ENCODE measurements at regions not wholly inside any gene's neighbourhood (a gene's known extent, or its start where the extent isn't known, plus 50 kb on each side); places are given as distances from the start of the nearest gene placed in this dataset.
A peak's percentile ranks its signal among the peaks of the same experiment; 100 is the strongest.

DNA sequence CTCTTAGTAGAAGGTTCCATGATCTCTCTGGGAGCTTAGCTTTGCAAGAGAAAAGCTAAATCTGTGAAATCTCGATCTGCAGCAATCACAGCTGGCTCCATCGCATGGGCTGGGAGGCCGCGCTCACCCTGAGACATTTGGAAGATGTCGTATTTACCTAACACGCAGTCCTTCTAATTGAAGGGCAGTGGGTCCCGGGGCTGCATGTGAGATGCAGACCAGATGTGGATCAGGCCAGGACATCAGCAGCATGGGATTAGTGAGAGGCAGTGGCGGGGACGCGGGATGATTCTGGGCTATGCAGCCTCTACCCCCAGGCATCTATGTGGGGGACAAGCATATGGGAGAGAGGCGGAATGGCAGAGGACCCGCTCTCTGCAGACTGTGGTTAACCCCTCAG, 312.4 kb upstream of the RTL1 start:
- DNase-seq = peak; percentile 73

DNA sequence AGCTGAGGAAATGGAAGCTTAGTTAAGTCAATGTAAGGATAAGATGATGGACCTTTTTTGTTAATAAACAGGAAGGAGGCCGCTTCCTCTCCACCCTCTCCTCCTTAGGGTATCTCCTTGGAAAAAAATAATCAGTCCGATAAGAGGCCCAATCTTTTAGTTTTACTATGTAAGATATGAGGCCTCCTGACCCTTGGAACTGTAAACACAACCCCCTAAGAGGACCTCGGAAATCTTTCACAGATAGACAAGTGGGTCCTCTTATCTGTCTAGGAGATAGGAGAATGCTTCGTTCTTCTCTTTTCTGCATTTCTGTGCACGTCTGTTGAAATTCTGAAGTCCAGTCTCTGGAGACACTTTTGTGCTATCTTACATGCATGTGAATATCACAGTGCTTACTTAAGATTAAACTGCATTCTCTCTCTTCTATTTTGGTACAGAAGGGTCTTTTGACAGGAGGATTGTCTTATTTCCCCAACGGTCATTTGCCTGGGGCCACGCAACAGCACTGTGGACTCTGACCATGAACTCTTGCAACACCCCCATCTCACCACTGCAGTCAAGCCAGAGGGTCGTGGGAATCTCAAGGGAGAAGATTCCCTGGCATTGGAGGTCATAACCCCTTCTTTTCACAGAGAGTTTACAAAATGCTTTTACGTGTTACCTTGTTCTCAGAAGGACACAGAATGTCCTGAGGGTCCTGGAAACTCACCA, 313.0 kb upstream of the RTL1 start:
- no peak for DNase-seq

DNA sequence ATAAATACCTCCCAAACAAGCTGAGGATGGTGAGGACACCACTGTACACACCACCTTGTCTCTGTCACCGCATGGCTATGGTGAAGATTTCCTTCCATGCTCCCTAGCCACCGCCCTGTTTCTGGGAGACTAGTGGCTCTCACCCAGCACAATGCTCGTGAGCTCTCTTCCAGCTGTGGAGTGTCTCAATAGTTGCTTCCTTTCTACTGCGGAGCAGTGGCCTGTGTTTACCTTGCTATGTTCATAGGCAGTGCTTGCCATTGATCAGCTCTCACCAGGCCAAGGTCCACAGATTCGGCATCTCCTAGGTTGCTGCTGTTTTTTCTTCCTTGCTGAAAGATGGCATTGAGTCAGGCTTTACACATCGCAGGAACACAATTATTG, 313.6 kb upstream of the RTL1 start:
- DNase-seq = no peak

DNA sequence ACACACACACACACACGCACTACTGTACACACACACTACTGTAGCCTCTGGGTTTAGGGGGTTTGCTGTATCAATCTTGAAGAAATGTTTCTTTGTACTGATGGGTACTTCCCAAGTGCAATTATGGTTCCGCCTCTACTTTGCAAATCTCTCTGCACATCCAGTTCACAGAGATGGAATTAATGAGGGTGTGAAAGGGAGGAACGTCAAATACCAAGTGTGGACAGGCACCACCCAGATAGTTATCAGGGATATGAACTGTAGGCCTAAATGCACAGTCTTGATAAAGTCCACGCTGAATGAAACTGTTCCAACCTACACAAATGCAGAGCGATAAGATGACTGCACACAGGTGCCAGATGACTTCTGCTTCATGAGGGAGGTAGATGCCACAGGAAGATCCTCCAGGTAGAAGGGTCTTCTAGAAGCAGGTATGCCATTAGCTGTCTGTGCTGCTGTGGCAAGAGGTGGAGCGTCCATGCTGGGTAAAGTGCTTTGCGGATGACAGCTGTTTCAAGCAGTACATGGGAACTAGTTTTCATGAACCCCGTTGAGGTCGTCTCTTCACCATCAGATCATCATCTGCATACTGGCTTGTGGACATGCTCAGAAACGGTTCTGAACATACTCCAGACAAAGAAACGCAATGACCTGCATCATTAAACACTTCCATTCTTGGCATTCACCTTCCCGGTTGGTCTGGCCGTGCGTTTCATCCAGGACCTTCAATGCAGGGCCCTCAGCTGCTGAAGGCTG, 314.3 kb upstream of the RTL1 start:
- no peak for DNase-seq

DNA sequence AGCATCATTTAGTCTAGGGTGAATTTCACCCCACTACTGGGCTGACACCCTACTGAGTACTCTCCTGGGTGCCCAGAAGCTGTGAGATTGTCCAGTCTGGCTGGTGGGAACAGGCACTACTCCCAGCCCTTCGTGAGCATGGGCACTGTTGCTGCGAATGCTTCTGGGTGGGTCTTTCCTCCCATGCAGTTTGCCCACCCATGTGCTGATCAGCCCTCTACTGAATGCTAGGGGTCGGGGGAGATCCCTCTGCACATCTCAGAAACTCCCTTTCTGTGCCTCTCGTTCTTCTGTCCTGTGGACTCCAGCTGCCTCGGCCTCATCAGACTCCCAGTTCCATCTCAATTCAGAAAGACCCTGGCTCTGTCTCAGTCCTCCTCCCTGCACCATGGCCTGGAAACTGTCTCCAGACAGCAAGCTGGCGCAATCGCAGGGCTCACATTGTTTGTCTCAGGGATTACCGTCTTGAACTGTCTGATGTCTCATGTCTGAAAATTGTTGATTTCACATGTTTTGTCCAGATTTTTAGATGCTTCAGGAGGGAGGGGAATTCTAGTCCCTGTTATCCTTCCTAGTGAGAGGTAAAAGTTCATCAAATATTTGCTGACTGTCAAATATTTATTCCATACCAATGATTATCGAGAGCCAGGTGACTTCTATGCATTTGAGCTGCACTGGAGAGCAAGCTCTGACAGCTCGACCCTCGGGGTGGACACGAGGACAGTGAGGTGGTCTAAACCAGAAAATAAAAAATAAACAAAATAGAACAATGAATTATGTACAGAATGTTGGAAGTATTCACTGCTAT, 316.6 kb upstream of the RTL1 start:
- peak; percentile 69 for DNase-seq

DNA sequence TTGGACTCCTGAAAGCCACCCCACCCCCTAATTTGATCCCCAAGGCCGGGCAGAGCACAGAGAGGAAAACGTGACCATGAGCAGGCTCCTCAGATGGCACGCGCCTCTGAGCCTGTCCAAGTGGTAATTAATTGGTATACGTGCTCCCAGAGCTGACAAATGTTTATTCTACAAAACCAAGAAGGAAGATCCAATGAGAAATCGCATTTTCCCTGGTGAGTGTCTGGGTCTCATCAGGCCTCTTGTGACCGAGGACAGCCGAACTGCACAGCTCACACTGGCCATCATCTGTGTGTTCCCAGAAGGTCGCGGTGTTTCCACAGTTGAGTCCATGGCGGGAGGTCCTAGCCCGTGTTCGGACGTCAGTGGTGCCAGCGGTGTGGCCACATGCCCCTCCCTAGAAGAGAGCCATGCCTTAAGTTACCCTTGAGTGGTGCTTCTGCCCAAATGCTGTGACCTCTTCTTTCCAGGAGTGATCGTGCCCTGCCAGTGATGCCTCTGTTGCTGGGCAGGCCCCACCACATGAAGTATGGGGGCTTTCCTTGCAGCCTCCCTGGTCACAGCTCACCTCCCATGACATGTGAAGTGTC, 317.5 kb upstream of the RTL1 start:
- DNase-seq = no peak

DNA sequence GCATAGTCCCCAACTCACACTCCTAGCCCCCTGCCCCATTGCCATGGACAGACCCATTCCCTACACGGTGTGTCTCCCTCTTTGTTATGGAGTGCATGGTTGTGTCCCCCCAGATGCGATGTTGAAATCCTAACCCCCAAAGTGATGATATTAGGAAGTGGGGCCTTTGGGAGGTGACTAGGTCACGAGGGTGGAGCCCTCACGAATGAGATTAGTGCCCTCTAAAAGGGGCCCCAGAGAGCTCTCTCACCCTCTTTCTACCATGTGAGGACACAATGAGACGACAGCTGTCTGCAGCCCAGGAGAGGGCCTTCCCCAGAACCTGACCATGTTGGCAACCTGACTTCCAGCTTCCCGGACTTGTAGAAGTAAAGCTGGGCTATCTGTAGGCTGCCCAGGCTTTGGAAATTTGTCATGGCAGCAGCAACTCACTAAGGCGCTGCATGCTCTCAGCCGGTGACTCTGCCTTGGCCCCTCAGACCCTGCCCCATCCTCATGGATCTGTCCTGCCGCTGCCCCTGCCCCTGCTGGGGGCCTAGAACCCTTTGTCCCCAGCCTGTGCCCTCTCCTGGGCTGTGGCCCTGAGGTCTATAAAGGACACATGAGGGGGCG, 318.1 kb upstream of the RTL1 start:
- no peak for DNase-seq

DNA sequence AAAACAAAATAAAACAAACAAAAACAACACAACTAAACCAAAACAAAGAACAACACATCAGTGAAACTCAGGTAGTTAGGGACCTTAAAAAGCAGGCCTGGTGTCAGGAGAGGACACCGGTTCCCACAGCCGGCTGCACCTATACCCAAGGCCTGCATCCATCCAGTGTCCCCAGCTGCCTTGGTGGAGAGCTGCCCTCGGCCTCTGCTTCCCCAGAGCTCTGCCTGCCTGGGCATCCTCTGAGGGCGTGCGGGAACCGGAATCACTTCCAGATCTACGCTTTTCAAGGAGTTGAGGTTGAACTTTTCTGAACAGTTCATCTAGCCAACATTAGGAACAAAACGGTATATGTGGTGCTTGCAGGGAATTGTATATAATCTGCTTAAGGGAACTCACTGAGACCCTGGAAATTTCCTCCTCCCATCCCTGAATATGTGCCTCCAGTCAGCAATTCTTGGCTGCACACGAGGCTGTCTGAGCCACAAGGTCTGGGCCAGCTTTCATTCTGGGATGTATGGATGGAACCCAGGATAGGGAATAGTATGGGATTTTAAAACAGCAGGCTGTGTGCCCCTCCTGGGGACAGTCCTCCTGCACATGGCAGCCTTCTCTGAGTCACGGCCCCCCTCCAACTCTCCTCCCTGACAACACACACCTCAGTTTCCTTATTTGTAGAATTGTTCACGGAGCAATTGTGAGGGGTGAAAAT, 319.0 kb upstream of the RTL1 start:
- no peak for DNase-seq

DNA sequence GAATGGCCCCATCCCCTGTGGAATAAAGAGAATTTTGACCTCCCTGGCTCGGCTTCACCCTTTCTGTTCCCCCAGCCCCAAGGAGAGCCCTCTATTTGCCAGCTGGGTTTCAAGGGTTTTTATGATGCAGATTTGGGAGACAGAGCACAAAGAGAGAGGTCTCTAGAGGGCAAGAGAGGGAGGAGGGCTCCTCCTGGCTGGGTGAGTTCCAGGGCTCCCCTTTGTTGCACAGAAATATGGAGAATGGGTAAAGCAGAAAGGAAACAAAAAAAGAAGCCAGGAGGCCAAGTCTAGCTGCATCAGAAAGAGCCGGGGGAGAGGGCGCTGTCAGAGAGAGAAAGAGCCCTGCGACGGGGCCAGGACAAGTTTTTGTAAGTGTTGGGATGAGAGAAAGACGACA, 319.6 kb upstream of the RTL1 start:
- no peak for DNase-seq

DNA sequence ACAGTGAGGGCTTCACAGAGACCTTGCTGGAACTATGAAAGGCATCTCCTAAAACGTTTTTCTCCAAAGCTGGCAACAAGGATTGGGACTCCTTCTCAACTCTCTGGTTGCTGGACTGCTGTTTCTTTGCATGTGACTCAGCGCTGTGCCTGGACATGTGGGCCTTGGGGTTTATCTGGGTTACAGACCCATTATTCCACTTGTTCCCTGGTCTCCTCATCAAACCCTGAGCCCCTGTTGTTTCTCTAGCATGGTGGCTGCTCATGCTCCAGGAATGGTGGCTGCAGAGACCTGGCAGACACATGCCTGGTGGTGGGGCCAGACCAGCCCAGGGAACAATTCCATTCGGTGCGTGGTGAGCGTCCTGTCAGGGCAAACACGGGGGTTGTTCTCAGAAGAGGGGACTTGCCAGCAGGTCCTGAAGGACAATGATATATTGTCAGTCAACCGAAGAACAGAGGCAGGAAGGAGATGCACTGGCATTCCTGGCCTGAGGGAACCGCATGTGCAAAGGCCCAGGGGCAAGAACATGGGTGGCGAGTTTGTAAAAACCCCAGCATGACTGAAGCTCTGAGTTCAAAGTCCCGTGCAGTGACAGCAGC, 320.1 kb upstream of the RTL1 start:
- no peak for DNase-seq

DNA sequence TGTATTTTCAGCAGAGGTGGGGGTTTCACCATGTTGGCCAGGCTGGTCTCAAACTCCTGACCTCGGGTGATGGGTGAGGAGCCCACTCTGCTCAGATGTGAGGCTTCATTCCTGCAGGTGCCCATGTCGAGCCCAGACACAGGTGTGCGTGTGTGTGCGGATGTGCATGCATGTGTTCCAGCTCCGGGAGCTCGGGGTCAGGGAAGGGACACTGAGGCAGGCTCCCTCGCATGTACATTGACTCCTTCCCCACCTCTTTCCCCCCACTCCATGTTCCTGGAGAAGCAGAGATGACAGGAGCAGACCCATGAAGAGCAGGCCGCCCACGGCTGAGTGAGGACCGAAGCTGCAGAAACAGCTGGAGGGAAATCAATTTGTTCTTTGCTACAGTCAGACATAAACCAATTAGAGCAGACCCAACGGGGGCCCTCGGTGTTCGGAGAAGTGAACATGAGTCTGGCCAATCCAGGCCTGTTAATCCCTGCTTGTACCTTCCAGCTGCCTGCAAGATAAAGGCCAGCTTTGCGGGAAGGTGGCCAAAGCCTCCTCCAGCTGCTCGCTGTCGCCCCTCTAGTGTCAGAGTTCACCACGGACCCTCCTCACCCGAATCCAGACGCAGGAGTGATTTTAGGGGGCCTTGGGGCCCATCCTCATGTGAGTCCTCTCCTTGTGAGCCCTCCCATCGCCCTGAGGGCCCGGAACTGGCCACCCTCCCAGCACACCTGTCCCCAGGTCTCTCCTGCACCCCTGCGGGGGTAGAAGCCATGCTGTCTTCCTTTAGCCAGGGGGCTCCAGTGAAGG, 321.0 kb upstream of the RTL1 start:
- peak; percentile 96 for DNase-seq

DNA sequence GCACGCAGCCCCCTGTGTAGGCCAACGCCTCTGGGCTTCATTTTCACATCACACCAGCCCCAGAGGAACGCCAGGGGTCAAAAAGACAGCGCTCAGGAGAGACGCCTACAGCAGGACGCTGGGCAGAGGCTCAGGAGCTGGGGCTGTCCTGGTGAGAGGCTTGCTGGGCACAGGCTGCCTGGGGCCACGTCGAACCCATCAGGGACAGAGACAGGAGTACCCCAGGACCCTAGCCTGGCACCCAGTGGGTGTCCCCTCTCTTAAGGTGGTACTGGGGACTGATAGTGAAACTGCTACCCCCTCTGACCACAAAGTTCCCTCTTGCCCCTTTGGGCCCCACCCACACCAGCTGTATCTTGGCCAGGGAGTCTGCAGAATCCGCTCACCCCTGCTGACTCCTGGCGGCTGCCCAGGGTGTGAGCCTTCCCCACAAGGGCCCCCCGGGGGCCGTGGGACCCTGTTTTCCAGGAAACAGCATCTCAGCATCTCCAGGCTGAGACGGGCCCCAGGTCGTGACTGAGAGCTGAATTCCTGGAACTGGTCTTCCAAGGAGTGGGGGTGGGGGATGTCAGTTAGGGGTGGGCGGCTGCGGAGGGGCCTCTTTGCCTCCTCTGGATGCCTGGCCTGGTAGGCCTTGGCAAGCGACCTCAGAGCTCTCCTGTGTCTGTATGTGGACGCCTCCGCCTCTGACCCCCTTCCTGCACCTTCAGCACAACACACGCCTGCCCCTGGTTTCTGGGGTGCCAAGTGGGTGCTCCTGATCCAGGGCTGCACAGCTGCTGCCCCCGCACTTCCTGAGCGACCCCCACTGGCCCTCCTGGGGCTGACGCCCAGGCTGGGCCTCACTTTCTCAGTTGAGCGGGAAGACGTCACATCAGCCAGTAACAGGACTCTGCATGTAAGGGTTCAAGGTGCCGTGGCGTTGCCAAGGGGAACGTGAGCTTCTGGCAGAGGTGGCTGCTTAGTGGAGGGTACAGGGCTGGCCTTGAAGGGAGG, 321.9 kb upstream of the RTL1 start:
- DNase-seq = peak; percentile 81

DNA sequence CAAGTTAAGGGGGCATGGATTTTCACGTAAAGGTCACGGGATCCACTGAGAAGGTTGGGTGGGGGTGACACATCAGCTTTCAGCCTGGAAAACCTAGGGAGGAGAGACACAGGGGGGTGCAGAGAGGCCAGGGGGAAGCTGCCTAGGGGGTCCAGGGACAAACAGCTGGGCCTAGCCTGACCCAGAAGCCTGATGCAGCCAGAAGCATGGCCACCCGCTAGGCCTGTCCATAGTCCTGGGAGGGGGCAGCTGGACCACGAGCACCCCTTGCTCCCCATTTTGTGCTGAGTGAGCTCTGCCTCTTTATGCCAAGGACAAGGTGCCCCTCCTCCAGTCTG, 322.7 kb upstream of the RTL1 start:
- no peak for DNase-seq

DNA sequence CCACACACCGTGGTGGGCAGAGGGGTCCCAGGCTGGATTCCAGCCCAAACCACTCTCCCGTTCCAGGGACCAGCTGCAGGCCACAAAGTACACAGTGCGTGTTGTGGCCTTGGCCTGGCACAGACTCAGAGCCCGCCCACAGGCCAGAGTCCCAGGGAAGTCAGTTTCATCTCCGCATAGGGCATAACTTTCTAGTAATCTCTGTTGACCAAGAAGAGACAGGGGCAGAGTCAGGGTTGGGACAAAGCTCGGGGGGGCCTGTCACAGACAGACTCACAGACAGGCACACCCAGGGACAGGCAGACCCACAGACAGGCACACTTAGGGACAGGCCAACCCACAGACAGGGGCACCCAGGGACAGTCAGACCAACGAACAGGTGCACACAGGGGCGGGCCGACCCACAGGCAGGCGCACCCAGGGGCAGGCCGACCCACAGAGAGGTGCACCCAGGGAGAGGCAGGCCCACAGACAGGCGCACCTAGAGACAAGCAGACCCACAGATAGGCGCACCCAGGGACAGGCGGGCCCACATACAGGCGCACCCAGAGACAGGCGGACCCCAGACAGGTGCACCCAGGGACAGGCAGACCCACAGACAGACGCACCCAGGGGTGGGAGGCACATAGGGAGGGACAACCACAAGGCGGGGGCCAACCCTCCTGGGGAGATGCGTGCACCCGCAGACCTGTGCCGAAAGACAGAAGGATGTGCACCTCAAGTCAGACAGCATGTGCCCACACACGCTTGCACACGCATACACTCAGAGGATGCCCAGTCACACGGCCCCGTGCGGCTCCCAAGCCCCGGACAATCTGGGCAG, 323.3 kb upstream of the RTL1 start:
- DNase-seq = peak; percentile 59

DNA sequence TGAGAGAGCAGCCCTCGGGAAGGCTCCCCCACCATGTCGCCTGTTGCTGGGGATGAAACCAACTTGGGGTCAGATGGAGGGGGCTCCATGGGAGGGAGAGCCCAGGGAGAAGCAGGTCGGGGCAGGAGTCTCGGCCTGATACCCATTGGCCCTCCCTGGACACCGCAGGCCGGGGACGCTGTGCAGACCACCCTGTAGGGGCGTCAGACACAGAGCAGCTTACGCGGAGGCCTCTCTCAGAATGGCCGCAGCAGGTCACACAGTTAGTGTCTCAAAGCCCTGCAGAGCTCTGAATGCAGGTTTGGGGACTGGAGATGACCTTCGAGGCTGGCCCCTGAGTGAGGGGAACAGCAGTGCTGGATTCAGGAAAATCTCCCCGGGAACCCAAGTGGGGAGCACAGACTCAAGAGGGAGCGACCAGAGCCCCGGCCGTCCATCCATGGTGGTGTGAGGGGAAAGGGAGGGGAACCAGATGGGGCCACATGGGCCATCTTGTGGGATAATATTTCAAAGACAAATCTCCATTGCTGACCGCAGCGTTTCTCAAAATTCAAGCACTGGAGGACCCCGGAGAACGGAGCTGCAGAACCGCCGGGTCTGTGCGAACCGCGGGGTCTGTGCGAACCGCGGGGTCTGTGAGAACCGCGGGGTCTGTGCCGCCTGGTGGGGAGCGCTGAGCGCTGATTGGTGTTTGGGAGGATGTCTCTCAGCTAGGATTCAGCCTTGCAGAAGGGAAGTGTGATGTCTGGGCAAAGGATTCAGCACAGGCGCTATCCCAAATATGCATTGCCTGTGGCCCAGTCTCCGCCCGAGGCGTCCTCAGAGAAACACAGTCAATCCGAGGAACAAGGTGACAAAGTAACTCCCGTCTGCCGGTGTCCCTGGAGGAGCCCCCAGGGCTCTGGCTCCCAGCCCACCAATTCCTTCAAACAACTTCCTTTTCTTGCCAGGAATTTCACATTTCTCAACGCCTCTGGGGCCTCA, 324.4 kb upstream of the RTL1 start:
- no peak for DNase-seq

DNA sequence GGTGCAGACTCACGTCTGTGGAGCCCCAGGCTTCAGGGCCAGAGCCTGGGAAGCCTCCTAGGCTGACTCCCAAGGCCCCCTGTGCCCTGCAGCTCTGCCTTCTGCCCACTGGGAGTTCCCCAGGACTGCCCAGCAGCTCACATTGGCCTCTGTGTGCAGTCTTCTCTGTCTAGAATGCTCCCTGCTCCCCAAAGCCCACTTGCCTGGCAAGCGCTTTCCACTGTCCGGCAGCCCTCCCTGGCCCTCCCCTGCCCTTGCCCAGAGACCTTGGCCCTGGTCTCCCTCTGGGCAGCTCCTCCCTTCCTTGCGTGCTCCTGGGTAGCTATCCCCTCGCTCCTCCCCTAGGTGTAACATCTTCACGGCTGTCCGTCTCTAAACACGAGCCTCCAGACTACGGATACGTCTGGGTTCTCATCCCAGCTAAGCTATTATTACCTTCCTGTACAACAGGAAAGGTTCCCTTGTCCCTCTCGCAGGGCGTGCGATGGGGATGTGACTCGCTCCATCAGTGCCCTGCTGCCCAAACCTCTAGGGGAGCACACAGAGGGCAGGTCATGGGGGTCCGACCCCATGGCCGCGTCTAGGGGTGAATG, 325.5 kb upstream of the RTL1 start:
- no peak for DNase-seq

DNA sequence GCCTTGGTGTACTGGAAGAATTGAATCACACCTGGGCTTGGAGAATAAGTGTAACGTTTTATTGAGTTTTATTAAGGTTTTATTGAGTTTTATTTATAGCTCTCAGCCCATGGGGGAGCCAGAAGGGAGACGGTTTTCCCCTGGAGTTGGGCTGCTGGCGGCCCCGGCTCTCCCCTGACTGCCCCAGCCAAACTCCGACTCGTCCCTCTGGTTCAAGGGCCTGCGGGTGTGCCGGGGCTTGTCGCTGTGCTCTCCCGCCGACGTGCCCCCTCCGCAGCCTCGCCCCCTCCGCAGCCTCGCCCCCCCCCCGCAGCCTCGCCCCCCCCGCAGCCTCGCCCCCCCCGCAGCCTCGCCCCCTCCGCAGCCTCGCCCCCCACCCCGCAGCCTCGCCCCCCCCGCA, 326.1 kb upstream of the RTL1 start:
- no peak for DNase-seq

Measured in tongue (tissue), 1 donor.